HL-60 (cell line): ENCODE measurements at regions not wholly inside any gene's neighbourhood (a gene's known extent, or its start where the extent isn't known, plus 50 kb on each side); places are given as distances from the start of the nearest gene placed in this dataset.

Experiments
- DNase-seq, 2 experiments: peaks; one replicate each; pipeline ENCODE4 v3.0.0-alpha.2; 2010 to 2020; ENCODE audit warnings: low read depth in 1 of 2, low spot score in 1 of 2
- H3K27ac ChIP-seq: fragments of 250-450 bp; sonication (Bioruptor Pico); replicated peaks from 2 replicates; pipeline ENCODE4 v1.5.1; 2020; ENCODE audit warnings: mild to moderate bottlenecking, moderate library complexity
- H3K27me3 ChIP-seq: fragments of 250-450 bp; sonication (Bioruptor Pico); 2 replicates; pipeline ENCODE4 v1.5.1; 2021; ENCODE audit warnings: mild to moderate bottlenecking, moderate library complexity; ENCODE audit not compliant: insufficient read depth, poor library complexity, severe bottlenecking
- H3K4me3 ChIP-seq: replicated peaks from 2 replicates; pipeline ENCODE4 v1.5.1; 2011; ENCODE audit warnings: mild to moderate bottlenecking, control low read depth, low read length; ENCODE audit not compliant: insufficient read depth
- GABPA ChIP-seq: IDR thresholded peaks from 2 replicates; pipeline ENCODE4 v1.6.1; 2012; ENCODE audit warnings: low read depth
- POLR2AphosphoS5 ChIP-seq: IDR thresholded peaks from 2 replicates; pipeline ENCODE4 v1.6.1; 2012; ENCODE audit warnings: low read depth
- SPI1 ChIP-seq: IDR thresholded peaks from 2 replicates; pipeline ENCODE4 v1.6.1; 2012; ENCODE audit warnings: low read depth, mild to moderate bottlenecking, borderline replicate concordance
- TF ChIP-seq, protein P1 (sequence below): IDR thresholded peaks from 2 replicates; pipeline ENCODE4 v1.6.1; 2012; ENCODE audit warnings: low read depth; ENCODE audit not compliant: insufficient replicate concordance
- TF ChIP-seq, protein P2 (sequence below): IDR thresholded peaks from one replicate; pipeline ENCODE4 v1.5.1; 2011; ENCODE audit warnings: low read length, control low read depth, inconsistent platforms; ENCODE audit not compliant: insufficient read depth

DNA sequence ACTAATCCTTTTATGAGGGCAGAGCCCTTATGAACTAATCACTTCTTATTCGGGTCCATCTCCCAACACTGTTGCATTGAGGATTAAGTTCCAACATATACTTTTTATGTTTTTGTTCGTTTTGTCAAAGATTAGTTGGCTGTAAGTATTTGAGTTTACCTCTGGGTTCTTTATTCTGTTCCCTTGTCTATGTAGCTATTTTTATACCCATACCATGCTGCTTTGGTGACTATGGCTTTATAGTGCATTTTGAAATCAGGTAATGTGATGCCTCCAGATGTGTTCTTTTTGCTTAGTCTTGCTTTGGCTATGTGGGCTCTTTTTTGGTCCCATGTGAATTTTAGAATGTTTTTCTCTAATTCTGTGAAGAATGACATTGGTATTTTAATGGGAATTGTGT, 166.4 kb upstream of the KCNMB2 start:
- H3K27ac ChIP-seq, result no peak overlapping the region
- DNase-seq, result no peak
- TF ChIP-seq, protein P1, sequence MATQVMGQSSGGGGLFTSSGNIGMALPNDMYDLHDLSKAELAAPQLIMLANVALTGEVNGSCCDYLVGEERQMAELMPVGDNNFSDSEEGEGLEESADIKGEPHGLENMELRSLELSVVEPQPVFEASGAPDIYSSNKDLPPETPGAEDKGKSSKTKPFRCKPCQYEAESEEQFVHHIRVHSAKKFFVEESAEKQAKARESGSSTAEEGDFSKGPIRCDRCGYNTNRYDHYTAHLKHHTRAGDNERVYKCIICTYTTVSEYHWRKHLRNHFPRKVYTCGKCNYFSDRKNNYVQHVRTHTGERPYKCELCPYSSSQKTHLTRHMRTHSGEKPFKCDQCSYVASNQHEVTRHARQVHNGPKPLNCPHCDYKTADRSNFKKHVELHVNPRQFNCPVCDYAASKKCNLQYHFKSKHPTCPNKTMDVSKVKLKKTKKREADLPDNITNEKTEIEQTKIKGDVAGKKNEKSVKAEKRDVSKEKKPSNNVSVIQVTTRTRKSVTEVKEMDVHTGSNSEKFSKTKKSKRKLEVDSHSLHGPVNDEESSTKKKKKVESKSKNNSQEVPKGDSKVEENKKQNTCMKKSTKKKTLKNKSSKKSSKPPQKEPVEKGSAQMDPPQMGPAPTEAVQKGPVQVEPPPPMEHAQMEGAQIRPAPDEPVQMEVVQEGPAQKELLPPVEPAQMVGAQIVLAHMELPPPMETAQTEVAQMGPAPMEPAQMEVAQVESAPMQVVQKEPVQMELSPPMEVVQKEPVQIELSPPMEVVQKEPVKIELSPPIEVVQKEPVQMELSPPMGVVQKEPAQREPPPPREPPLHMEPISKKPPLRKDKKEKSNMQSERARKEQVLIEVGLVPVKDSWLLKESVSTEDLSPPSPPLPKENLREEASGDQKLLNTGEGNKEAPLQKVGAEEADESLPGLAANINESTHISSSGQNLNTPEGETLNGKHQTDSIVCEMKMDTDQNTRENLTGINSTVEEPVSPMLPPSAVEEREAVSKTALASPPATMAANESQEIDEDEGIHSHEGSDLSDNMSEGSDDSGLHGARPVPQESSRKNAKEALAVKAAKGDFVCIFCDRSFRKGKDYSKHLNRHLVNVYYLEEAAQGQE, result no peak
- TF ChIP-seq GABPA, result no peak
- TF ChIP-seq, protein P2, sequence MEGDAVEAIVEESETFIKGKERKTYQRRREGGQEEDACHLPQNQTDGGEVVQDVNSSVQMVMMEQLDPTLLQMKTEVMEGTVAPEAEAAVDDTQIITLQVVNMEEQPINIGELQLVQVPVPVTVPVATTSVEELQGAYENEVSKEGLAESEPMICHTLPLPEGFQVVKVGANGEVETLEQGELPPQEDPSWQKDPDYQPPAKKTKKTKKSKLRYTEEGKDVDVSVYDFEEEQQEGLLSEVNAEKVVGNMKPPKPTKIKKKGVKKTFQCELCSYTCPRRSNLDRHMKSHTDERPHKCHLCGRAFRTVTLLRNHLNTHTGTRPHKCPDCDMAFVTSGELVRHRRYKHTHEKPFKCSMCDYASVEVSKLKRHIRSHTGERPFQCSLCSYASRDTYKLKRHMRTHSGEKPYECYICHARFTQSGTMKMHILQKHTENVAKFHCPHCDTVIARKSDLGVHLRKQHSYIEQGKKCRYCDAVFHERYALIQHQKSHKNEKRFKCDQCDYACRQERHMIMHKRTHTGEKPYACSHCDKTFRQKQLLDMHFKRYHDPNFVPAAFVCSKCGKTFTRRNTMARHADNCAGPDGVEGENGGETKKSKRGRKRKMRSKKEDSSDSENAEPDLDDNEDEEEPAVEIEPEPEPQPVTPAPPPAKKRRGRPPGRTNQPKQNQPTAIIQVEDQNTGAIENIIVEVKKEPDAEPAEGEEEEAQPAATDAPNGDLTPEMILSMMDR, result no peak
- no peak for TF ChIP-seq POLR2AphosphoS5
- TF ChIP-seq SPI1, result no peak
- H3K4me3 ChIP-seq, result no peak overlapping the region
- H3K27me3 ChIP-seq, result no peaks in the 10 kb centered on the region

DNA sequence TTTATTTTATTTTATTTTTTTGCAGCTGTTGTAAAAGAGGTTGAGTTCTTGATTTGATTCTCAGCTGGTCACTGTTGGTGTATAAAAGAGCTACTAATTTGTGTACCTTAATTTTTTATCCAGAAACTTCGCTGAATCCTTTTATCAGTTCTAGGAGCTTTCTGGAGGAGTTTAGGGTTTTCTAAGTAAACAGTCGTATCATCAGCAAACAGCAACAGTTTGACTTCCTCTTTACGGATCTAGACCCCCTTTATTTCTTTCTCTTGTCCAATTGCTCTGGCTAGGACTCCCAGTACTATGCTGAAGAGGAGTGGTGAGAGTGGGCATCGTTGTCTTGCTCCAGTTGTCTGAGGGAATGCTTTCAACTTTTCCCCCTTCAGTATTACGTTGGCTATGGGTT, 165.8 kb upstream of the KCNMB2 start:
- Histone ChIP-seq H3K4me3 (no peak overlapping the region), H3K27ac (no peak overlapping the region), H3K27me3 (no peaks in the 10 kb centered on the region)
- TF ChIP-seq, protein P2, result no peak
- TF ChIP-seq, protein P1, result no peak
- TF ChIP-seq GABPA (no peak), SPI1 (0 out of 2 replicates have a peak, but pooled peaks have one; percentile 10), POLR2AphosphoS5 (no peak)
- no peak for DNase-seq

DNA sequence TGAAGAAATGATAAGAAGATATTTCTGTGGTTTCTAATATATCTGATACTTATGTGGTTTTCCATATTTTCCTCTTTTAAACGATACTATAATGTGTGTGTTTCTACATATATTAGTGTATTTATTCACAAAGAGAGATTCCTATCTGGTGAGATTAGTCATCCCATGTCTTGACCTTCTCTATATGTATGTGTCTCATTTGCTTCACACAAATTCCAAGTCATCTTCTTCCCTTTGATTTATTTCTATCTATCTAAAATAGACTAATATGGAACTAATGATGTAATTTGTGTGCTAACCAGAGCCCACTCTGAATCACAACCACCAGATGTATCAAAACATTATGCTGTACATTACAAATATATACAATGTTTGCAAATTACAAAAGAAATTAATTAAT, 154.7 kb upstream of the KCNMB2 start:
- TF ChIP-seq SPI1, result no peak
- TF ChIP-seq, protein P2, result no peak
- TF ChIP-seq, protein P1, result no peak
- no peak for TF ChIP-seq GABPA
- TF ChIP-seq POLR2AphosphoS5, result no peak
- Histone ChIP-seq H3K27ac (no peak overlapping the region), H3K27me3 (no peaks in the 10 kb centered on the region), H3K4me3 (no peak overlapping the region)
- no peak for DNase-seq
